HG03575 (cell line): ENCODE measurements at regions not wholly inside any gene's neighbourhood (a gene's known extent, or its start where the extent isn't known, plus 50 kb on each side); places are given as distances from the start of the nearest gene placed in this dataset.
"Not testable (repeated sequence)": the region's sequence is repeated elsewhere in the genome, so short reads cannot be mapped to it uniquely, and the experiment has no call there.

ENCODE experiments used
- ATAC-seq: cut with Tn5 transposase; IDR thresholded peaks from one replicate; pipeline ENCODE4 v1.9.1; 2021; ENCODE audit not compliant: unreplicated experiment, insufficient number of reproducible peaks, low FRiP score; ENCODE audit errors: extremely low read depth

DNA sequence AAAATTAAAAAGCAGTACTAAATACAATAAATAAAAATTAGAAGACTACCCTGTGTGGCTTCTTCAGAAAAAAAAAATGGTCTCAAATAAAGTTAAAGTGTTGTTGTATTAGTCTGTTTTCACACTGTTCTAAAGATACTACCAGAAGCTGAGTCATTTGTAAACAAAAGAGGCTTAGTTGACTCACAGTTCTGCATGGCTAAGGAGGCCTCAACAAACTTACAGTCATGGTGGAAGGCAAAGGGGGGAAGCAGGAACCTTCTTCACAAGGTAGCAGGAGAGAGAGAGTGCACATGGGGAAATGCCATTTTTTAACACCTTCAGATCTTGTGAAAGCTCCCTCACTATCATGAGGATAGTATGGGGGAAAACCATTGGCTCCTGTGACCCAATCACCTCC lies 612.8 kb downstream of the RNF144A start:
- no peak for ATAC-seq

DNA sequence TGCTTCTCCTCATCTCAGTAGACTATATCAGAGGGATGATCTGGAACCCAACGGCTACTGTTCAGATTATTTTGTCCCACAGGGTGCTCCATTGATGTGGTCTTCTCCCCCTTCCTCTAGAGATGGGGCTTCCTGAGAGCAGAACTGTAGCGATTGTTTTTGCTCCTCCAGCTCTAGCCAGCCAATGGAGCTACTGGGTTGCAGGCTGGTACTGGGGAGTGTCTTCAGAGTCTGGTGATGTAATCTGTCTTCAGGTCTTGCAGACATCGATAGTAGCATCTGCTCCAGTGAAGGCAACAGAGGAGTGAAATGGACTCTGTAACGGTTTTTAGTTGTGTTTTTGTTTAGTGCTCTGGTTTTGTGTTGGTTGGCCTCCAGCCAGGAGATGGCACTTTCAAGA lies 621.9 kb downstream of the RNF144A start:
- no peak for ATAC-seq

DNA sequence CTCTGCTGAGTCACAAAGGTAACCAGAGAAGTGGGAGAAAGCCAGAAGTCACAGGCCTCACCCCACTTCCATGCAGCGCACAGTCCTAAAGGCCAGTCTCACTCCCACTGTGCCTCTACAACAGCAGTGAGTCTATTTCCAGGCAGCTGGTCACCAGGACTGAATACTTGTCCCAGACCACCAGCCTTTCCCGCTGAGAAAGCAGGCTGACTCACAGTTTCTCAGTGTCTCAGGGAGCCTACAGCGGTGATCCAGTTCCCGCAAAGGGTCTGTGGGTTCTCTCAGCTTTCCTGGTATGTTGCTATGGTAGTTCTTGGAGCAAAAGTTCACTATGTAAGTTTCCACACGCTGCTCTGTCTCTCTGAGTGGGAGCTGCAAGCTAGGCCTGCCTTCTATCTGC lies 622.5 kb downstream of the RNF144A start:
- no peak for ATAC-seq

DNA sequence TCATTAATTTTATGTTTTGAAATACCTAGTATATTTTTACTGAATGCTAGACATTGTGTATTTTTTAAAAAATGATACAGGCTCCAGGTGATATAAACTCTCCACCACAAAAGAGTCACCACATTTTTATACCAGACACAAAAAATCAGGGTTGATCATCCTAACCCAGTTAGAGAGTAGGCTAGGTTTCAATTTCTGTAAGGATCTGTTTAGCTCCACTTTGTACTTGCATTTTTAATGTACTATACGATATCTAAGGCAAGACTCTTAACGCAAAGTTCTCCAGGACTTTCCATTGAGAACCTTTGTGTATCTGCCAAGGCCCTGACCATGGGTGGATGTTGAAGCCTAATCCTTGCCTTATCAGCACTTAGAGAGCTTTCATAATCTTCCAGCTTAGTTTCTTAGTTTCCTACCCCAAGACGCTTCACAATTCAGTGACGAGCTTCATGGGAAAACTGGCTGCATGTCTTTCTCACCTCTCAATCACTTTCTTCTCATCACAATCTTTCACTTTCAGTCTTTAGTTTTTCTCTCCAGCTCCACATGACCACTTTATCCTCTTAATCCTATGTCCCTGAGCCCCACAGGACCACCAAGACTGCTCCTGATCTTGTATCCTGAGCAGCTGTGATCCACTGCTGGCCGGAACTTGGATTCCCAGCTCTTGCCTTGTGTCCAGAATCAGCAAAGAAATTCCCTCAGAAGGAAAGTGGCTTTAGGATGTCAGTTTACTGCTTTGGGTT lies 635.8 kb downstream of the RNF144A start:
- ATAC-seq: no peak

DNA sequence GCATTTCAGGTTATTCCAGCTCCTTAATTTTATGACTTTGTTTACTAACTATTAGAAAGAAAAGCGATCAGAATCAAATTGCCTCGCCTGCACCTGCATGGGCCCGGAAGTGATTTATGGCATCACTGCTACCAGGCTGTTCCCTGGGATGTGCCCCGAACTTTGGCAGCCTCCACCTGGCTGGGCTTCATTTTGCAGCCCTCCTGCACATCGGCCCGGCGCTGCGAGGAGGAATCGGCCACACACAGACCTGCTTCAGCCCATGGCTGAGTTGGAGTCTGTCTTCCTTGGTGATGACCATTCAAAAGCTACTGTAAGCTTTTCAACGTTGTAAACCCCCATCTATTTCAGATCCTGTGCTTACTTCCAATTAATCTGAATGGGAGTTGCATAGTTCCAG lies 638.0 kb downstream of the RNF144A start:
- no peak for ATAC-seq

DNA sequence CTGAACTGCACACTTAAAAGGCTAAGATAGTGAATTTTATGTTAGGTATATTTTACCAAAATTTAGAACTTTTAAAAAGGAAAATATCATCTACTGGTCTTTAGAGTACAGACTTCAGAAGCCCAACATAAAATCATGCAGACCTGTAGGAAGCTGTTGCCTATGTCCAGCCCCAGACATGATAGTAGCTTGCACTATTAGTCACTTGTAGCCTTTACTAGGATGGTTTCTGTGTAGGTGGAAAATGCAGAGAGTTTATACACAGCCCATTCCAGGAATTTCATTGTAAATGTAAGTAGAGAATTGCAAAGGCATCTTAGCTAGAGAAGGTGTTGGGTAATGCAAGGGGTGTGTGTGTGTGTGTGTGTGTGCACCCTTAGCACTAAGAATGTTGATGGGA lies 640.2 kb downstream of the RNF144A start:
- ATAC-seq: no peak

DNA sequence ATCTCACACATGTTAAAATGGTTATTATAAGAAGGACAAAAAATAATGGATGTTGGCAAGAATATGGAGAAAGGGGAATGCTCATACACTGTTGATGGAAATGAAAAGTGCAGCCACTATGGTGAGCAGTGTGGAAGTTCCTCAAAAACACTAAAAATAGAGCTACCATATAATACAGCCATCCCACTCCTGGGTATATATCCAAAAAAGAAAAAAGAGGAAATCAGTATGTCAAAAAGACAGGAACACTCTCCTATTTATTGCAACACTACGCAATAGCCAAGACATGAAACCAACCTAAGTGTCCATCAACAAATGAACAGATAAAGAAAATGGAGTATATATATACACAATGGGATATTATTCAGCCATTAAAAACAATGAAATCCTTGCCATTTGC lies 642.6 kb downstream of the RNF144A start:
- ATAC-seq: no peak

DNA sequence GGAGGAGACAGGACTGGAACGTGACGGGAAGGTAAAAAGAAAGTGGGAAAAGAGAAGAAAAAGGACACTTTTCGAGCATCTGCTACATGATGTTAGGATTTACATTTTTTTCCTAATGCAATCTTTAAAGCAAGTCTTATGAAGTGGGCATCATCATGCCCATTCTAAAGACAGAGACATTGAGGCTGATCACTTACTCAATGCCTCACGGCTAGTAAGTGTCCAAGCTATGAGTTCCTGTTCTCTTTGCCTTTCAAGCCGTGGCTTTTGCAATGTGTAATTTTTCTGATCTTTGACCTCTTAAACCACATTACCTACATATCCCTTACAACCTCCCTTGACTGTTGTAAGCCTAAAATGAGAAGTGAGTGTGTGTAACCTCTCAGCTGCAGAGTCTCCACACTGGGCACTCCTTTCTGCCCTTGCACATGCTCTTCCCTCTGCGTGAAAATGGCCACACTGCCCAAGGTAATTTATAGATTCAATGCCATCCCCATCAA lies 649.2 kb downstream of the RNF144A start:
- no peak for ATAC-seq

DNA sequence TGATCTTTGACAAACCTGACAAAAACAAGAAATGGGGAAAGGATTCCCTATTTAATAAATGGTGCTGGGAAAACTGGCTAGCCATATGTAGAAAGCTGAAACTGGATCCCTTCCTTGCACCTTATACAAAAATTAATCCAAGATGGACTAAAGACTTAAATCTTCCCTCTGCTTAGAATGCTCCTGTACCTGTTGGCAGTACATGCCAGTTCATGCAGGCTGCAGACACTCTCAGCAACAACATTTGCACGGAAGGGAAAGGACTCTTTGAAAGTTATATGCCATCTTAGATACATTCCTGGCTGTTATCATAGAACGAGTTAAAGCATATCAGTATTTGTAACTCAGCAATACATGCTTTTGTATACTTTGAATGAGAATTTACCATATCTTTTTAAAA lies 649.9 kb downstream of the RNF144A start:
- ATAC-seq: not testable (repeated sequence)

DNA sequence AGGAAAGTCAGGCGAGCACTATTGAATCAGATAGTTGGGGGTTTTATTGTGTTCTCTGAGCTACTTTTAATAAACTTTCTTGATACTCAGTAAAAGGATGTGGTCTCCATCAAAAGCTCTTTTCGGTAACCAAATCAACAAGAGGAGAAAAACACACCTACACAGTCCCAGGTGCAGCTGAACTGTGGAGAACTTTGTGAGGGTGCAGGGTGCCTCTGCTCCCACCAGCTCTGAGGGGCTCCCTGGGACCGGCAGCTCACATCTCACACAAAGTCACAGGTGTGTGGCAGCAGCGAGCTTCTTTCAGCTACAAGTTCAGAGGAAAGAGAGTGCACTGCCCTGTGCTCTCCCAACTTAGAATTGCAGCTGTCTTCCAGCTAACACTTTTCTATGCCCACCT lies 650.4 kb downstream of the RNF144A start:
- no peak for ATAC-seq

DNA sequence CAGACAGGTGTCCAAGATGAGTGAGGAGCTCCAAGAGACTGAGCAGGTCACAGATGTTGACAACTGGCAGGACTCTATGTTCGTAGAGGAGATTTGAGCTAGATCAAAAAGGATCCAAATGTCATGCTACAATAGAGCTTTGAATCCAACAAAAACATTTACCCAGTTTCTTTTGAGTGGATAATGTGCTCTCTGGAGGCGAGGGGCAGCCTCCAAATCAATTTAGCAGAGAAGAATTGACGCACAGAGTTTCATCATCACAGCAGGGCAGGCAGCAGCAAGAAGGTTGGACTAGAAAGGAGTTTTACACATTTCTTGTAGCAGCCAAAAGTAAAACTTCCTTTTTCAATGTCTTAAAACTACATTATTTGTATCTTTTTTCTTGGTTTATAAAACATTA lies 653.0 kb downstream of the RNF144A start:
- no peak for ATAC-seq

DNA sequence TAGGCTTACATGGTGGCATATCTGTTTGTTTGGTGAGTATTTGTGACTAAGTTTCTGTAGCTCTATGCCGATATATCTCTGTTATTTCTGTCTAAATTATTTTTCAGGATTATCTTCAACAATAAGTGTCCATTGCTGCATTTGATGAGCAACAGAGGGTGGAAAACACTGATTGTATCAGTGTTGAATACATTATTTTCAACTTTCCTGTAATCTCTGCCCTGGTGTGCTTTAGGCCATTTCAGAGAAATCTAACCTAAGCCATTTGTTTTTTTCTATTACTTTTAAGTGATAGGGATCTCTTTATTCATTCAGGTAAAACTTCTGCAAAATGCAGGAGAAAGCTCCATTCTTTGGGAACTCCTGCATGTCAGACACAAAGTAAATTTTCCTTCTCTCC lies 654.5 kb downstream of the RNF144A start:
- ATAC-seq: no peak

DNA sequence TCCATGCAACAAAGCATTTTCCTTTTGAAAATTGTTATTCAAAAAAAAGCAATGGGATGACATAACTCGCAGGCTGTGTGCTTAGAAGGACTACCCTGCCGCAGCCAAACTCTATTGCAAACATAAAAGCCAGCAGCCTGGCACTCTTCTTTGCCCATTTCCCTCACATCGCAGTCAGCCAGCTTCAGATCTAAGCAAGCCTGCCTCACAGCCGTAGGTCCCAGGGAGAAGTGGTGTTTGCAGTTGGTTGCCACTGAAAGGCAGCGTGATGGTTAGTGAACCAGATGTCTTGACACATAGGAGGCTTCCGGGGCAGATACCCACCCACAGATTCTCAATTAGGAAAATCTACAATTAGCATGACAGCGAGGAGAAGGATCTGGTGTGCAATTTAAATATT lies 655.2 kb downstream of the RNF144A start:
- no peak for ATAC-seq

DNA sequence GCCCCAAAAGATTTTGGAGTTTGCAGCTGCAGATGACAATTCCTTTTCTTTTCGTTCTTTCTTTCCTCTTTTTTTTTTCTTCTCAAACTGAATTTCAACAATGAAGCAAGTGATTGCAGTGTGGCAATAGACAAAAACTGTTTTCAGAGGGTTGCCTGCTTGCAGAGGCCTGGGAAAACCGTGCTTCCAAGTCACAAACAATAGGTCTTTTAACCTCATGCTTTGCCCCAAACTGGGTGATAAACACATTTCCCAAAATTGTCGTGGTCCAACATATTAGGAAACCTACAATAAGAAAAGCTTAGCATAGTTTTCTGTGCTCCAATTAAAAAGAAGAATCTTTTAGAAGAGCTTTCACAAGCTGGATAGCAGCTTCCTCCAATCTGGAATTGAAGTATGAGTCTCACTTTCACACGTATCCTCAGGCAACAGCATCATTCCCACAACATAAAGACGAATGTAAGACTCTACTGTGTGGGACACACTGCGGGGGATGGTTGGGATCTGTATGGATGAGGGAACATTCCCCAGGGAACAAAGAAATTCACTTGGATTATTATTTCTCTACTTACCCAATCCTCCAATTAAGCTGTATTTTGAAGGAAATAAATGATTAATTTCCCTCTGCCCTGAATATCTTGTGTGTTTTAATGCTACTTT lies 656.1 kb downstream of the RNF144A start:
- no peak for ATAC-seq

DNA sequence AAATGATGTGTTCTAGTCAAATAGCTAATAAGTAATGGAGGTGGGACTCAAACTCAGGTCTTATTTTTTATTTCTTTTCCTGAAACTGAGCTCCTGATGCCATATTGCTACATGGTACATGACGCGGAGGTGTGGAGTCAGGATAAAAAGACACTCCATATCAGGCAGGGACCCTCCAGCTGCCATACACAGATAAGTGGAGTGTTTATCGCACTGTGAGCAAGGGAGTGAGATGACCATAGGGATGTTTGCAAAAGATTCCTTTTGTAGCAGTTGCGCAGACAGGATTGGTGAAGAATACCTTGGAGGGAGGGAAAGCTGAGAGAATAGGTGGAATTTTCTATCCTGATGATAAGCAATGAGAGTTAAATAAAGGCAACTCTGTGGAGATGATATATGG lies 657.2 kb downstream of the RNF144A start:
- no peak for ATAC-seq

DNA sequence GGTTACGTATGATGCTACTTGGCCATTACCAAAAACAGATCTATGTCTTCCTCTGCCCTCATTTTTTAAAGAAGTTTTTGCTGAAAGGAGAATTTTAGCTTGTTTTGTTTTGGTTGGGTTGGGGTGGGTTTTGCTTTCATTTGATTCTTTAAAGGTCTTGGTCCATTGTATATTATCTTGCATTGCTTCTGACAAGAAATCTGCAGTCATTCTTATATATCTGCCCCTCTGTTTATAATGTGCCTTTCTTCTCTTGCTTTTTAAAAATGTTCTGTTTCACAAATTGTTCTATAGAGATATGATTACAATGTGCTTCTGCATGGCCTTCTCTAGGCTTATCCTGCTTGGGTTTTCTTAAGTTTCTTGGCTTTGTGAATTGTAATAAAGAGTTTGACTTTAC lies 660.6 kb downstream of the RNF144A start:
- ATAC-seq: no peak

DNA sequence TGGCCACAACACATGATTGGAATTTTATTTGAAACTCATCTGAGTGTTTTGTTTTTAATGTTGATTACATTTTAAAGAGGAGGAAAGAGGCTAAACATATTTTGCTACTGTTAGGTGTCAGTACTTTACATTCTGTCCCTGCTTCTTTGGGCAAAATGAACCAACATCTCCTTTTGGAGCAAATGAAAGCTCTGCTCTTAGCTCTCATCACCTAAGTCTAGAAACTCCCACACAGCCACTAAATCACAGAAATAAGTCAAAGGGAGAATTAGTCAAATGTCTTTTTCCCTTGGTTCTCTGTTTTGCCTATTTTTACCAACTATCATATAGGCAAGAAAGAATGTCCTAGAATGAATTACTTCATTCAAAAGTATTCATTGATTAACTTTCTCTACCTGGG lies 666.8 kb downstream of the RNF144A start:
- ATAC-seq: no peak

DNA sequence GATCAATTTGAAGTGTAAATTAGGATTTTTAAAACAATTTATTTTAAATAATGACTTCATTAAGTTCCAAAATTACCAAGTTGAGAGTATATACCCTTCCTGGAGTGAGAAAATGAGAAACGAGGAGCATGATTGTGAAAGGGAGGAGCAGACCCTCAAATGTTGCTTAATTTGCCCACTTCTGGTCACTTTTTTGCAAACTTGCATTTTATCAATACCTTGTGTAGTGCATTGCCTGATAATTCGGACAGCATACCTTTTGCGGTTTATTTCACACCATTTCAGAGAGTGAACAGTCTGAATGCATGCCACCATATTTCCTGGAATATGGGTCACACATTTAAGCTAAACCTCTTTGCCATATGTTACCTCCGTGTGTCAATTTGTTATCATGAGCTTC lies 669.7 kb downstream of the RNF144A start:
- no peak for ATAC-seq

DNA sequence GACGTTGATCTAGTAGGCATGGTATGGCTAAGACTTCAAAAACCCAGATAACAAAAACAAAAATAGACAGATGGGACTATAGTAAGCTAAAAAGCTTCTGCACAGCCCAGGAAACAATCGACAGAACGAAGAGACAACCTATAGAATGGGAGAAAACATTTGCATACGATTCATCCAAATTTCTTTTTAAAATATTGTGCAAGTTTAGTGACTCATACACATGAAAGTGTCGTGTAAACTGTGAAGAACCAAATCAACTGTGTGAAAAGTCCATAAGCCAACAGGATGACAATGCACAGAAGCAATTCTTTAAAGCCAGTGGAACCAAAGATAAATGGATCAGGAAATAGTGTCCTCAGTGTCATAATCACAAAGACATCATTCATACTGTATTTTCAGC lies 671.1 kb downstream of the RNF144A start:
- ATAC-seq: no peak

DNA sequence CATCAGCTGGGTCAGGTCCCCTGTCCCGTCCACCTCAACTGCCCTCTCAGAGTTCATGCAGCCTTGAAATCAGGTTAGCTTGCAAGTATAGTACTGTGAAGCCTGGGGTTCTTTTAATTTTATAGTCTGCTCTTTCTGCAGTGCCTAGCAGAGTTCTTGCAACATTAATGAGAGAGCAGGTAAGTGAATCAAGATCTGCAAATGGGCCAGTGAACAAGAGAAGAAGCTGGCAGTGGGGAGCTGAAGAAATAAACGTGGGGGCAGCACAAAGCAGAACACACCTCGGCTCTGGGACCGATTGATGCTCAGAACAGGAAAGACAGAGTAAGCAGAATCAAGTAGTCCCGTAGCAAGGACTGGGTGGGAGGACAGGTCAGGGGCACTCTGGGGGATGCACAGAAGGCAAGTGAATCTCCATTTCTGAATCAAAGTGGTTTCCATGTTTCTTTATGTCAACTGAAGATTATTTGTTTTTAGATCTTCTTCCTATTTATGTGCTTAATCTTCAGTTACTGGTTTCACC lies 675.5 kb downstream of the RNF144A start:
- no peak for ATAC-seq
